Naive B cell (primary cell): ENCODE measurements at regions not wholly inside any gene's neighbourhood (a gene's known extent, or its start where the extent isn't known, plus 50 kb on each side); places are given as distances from the start of the nearest gene placed in this dataset.
"Not testable (repeated sequence)": the region's sequence is repeated elsewhere in the genome, so short reads cannot be mapped to it uniquely, and the experiment has no call there.

Experiments
- ATAC-seq, 2 donors: fragments of 150-1000 bp; cut with Tn5 transposase; 2 replicates each; pipeline ENCODE4 v1.10.0; 2021; ENCODE audit warnings: low read depth in 2 of 2, mild to moderate bottlenecking in 2 of 2, moderate library complexity in 2 of 2
- DNase-seq: peaks from one replicate; pipeline ENCODE4 v3.0.0; 2022
- H3K27ac Mint-ChIP-seq, 6 donors: one replicate each; pipeline ENCODE4 v1.8.0; 2020 to 2022; ENCODE audit warnings: mild to moderate bottlenecking in 6 of 6, mixed read lengths in 6 of 6, moderate library complexity in 5 of 6, inconsistent platforms in 2 of 6
- H3K27me3 Mint-ChIP-seq, 3 donors: one replicate each; pipeline ENCODE4 v1.8.0; 2021 to 2022; ENCODE audit warnings: mixed read lengths in 3 of 3, mild to moderate bottlenecking in 1 of 3
- H3K36me3 Mint-ChIP-seq, 2 donors: one replicate each; pipeline ENCODE4 v1.8.0; 2020 to 2022; ENCODE audit warnings: mixed read lengths in 2 of 2, inconsistent platforms in 1 of 2, mild to moderate bottlenecking in 1 of 2
- H3K4me1 Mint-ChIP-seq, 3 donors: one replicate each; pipeline ENCODE4 v1.8.0; 2020 to 2022; ENCODE audit warnings: mixed read lengths in 3 of 3, inconsistent platforms in 1 of 3, mild to moderate bottlenecking in 1 of 3, moderate library complexity in 1 of 3
- H3K4me3 Mint-ChIP-seq, 8 donors: one replicate each; pipeline ENCODE4 v1.8.0; 2020 to 2022; ENCODE audit warnings: mild to moderate bottlenecking in 8 of 8, mixed read lengths in 8 of 8, moderate library complexity in 8 of 8, inconsistent platforms in 2 of 8
- H3K9me3 Mint-ChIP-seq, 7 donors: one replicate each; pipeline ENCODE4 v1.8.0; 2020 to 2022; ENCODE audit warnings: mixed read lengths in 7 of 7, mild to moderate bottlenecking in 5 of 7, inconsistent platforms in 2 of 7, moderate library complexity in 1 of 7

DNA sequence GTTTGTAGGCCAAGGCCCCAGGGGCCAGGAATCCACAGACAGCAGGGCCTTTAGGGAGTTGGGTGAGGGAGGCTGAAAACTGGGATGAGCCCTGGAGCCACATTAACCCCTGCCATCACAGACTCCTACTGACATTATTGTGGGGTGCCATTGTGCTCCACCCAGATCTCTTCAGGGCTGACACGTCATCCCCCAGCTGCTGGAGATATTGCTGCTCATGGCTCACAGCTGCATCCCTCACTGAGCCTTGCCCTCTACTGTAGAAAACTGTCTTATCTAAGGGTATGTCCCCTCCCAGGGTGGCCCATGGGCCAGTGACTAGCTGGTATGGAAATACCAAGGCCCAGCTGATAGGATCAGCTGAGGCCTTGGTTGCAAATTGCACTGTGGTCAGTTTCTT lies 87.3 kb upstream of the PRR23C start:
- ATAC-seq (no peak), DNase-seq (no peak)
- Mint-ChIP-seq H3K4me3 (no peak overlapping the region), H3K27ac (no peak overlapping the region), H3K36me3 (no peaks in the 10 kb centered on the region), H3K4me1 (no peaks in the 10 kb centered on the region), H3K27me3 (peaks cover 0 to 10% (median 9%) of the 10 kb centered on the region in 3 donors), H3K9me3 (peaks cover 0 to 9% (median 0%) of the 10 kb centered on the region in 7 donors)

DNA sequence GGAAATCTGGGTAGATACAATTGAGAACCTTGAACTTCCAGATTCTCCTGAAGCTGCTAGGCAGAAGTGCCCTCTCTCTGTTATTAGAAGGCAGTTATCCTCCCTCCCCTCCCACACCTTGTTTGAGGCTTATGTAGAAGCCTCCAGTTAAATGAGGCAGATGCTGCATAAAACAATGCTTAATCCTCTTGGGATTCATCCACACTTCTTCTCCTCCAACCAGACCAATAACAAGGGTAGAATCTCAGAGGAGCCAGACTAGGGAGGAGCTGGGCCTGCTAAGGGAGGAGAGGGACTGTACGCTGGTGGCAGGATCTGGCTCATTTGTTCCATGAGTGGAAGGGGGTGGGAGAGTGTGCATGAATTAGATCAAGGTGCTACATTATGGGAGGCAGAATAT lies 88.3 kb upstream of the PRR23C start:
- no peak overlapping the region for H3K27ac Mint-ChIP-seq
- ATAC-seq (no peak), DNase-seq (no peak)
- no peaks in the 10 kb centered on the region for H3K36me3 Mint-ChIP-seq
- H3K27me3 Mint-ChIP-seq = peaks cover 0 to 10% (median 9%) of the 10 kb centered on the region in 3 donors
- H3K4me3 Mint-ChIP-seq = no peak overlapping the region
- H3K9me3 Mint-ChIP-seq = peaks cover 0 to 9% (median 0%) of the 10 kb centered on the region in 7 donors
- H3K4me1 Mint-ChIP-seq = no peaks in the 10 kb centered on the region

DNA sequence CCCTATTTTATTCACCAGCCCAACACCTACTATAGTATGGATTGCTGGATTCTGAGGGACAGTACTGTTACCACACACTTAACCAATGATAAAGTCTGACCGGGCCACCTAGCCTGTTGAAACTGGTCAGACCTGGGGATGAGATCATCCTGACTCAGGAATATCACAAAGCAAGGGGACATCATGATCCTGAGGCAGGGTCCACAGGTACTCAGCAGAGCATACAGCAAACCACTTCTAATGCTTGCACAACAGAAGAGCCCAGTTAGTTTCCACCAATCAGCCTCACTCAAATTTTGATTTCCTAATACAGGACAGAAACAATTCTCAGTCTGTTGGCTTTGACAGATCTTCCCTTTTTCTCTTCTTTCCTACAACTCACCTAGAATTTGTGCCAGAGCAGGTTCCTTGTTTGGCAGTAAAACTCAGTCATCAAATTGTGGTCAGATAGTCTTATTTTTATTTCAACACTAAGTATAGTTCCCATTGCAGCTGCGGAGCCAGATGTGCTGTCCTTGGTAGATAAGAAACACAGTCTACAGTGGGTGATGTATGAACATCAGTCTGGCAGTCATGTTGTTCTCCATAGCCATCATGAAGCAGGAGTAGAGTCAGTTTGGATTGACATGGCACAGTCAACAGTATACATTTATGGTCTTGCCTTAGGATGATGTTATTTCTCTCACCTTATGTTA lies 90.1 kb upstream of the PRR23C start:
- peaks cover 0 to 2% (median 0%) of the 10 kb centered on the region in 7 donors for H3K9me3 Mint-ChIP-seq
- H3K36me3 Mint-ChIP-seq = no peaks in the 10 kb centered on the region
- H3K27me3 Mint-ChIP-seq = peaks cover 0 to 4% (median 0%) of the 10 kb centered on the region in 3 donors
- H3K4me1 Mint-ChIP-seq = no peaks in the 10 kb centered on the region
- no peak for ATAC-seq
- H3K4me3 Mint-ChIP-seq = no peak overlapping the region
- no peak for DNase-seq
- H3K27ac Mint-ChIP-seq = no peak overlapping the region

DNA sequence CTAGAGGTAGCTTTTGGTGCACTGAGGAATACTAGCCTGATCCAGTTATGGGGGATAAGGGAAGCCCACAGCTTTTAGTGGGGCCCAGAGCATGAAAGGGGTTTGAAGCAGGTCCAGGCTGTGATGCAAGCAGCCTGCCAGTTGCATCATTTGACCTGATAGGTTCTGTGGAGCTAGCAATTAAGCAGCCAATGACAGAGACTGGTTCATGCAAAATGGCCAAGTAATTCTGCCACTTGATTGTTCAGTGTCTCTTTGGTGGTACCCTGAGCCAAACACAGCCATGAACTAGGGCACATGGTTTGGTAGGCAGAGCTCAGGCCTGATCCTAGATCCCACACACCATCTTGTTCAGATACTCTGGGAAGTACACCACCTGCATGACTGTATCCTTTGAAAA lies 91.0 kb upstream of the PRR23C start:
- Mint-ChIP-seq H3K36me3 (no peaks in the 10 kb centered on the region), H3K9me3 (peaks cover 0 to 2% (median 0%) of the 10 kb centered on the region in 7 donors), H3K4me1 (no peaks in the 10 kb centered on the region), H3K27me3 (peaks cover 0 to 4% (median 0%) of the 10 kb centered on the region in 3 donors), H3K4me3 (no peak overlapping the region), H3K27ac (no peak overlapping the region)
- DNase-seq (no peak), ATAC-seq (no peak)

DNA sequence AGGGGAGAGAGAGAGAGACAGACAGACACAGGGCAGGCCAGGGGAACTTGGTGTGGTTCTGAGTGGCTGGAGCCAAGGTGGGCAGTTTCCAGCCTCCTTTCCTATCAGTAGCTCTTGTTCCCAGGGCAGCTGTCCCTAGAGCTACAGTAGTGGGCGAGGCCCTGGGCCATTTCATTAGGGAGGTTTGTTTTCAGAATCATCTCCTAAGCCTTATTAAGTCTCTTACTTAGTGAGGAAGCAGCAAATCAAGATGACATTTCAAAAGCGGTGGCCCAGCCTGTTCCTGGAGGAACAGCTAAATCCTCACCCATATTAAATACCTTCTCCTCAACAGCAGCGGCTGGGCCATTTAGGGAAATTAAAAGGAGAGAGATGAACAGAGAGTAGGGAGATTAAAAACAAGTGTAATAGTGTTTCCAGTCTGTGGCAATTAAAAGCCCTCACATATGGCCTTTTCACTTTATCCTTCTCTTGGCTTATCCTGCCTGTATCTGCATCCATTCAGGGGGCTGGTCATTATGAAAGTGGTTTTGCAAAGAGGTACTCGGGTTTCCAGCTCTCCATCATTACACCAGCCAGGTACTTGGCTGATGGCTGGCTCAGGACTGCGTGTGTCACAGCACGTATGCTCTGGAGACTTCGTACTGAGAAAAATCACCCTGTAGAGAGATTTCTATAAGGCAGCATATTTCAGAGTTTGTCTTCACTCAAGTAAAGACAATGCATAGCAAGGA lies 91.9 kb upstream of the PRR23C start:
- Mint-ChIP-seq H3K27me3 (peaks cover 0 to 4% (median 0%) of the 10 kb centered on the region in 3 donors), H3K36me3 (no peaks in the 10 kb centered on the region), H3K27ac (no peak overlapping the region), H3K4me3 (no peak overlapping the region), H3K9me3 (no peaks in the 10 kb centered on the region), H3K4me1 (no peaks in the 10 kb centered on the region)
- DNase-seq (no peak), ATAC-seq (no peak)

DNA sequence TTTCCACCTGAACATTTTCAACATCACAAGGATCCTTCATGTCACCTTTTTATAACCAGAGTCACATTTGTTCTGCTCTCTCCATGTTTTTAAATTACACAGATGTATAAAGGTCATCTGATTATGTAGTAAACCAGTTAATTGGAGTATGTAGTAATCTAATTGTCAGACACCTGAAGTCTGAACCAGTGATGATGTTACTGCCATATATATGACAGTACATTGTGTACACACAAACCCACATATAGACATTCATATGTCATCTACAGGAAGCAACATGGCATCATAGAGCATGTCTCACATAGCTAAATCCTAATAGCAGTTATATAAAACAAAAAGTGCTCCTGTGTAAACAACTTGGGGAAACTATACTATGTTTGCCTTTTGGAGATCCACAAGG lies 95.9 kb upstream of the PRR23C start:
- DNase-seq = no peak
- Mint-ChIP-seq H3K27me3 (no peaks in the 10 kb centered on the region), H3K4me1 (no peaks in the 10 kb centered on the region), H3K36me3 (no peaks in the 10 kb centered on the region), H3K4me3 (no peak overlapping the region), H3K9me3 (peaks cover 0 to 2% (median 0%) of the 10 kb centered on the region in 7 donors), H3K27ac (no peak overlapping the region)
- ATAC-seq = no peak

DNA sequence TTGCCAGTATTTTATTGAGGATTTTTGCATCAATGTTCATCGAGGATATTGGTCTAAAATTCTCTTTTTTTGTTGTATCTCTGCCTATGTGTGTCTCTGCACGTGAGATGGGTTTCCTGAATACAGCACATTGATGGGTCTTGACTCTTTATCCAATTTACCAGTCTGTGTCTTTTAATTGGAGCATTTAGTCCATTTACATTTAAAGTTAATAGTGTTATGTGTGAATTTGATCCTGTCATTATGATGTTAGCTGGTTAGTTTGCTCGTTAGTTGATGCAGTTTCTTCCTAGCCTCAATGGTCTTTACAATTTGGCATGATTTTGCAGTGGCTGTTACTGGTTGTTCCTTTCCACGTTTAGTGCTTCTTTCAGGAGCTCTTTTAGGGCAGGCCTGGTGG lies 101.3 kb upstream of the PRR23C start:
- not testable (repeated sequence) for H3K36me3 Mint-ChIP-seq, H3K27ac Mint-ChIP-seq, H3K27me3 Mint-ChIP-seq, H3K4me1 Mint-ChIP-seq, H3K4me3 Mint-ChIP-seq, ATAC-seq, DNase-seq
- H3K9me3 Mint-ChIP-seq = peaks cover 4 to 10% (median 7%) of the 10 kb centered on the region in 7 donors

DNA sequence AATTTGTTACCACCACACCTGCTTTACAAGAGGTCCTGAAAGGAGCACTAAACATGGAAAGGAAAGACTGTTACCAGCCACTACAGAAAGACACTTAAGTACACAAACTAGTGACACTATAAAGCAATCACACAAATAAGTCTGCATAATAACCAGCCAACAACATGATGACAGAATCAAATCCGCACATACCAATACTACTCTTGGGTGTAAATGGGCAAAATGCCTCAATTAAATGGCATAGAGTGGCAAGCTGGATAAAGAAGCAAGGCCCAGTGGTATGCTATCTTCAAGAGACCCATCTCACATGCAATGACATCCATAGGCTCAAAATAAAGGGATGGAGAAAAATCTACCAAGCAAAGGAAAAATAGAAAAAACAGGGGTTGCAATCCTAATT lies 106.8 kb upstream of the PRR23C start:
- DNase-seq (no peak), ATAC-seq (no peak)
- Mint-ChIP-seq H3K27me3 (peaks cover 5 to 12% (median 5%) of the 10 kb centered on the region in 3 donors), H3K36me3 (no peaks in the 10 kb centered on the region), H3K27ac (no peak overlapping the region), H3K4me3 (no peak overlapping the region), H3K9me3 (peaks cover under 1 to 10% (median 4%) of the 10 kb centered on the region in 7 donors), H3K4me1 (no peaks in the 10 kb centered on the region)

DNA sequence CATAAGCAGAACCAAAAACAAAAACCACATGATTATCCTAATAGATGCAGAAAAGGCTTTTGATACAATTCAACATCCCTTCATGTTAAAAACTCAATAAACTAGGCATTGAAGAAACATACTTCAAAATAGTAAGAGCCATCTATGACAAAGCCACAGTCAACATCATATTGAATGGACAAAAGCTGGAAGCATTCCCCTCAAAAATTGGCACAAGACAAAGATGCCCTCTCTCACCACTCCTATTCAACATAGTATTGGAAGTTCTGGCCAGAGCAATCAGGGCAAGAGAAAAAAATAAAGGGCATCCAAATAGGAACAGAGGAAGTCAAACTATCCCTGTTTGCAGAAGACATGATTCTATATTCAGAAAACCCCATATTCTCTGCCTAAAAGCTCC lies 108.7 kb upstream of the PRR23C start:
- DNase-seq, H3K4me3 Mint-ChIP-seq, H3K4me1 Mint-ChIP-seq, H3K9me3 Mint-ChIP-seq, H3K36me3 Mint-ChIP-seq, ATAC-seq, H3K27ac Mint-ChIP-seq: not testable (repeated sequence)
- peaks cover 3 to 12% (median 4%) of the 10 kb centered on the region in 3 donors for H3K27me3 Mint-ChIP-seq

DNA sequence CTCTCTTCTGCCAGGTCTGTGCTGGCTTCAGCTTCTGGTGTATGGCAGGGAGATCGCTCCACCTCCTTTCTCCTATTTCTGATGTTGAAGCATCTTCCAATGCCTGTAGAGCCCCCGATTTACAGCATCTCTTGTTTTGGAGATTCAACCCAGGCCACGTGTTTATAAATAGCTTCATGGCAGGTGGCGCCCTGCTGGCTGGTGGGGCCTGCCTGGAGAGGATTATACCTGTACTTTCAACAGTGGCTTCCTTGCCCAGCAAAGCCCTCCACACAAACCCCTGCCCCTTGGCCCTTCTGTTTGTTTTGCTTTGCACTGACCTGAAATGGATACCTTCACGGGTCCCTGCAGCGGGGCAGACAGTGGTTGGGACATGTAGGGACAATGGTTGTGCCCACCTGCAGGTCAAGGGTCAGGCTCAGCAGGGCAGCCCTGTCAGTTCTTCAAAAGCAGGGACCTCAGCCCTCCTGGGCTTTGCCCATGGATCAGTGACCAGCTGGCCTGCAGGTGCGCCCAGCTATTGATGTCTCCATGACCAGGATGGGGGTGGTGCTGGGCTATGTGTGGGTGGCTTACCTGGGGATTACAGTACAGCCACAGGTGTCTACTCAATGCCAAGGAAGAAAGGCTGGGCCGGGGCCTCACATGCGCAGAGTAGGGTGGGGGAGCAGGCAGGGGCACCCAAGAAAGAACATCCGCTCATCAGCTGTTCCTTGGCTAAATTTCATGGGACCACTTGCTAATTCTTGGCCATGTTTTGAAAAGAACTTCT lies 112.7 kb upstream of the PRR23C start:
- no peak for DNase-seq
- H3K36me3 Mint-ChIP-seq = no peaks in the 10 kb centered on the region
- no peak overlapping the region for H3K4me3 Mint-ChIP-seq
- H3K4me1 Mint-ChIP-seq = no peaks in the 10 kb centered on the region
- no peak for ATAC-seq
- peaks cover 0 to 23% (median 1%) of the 10 kb centered on the region in 3 donors for H3K27me3 Mint-ChIP-seq
- peaks cover 0 to 5% (median 1%) of the 10 kb centered on the region in 7 donors for H3K9me3 Mint-ChIP-seq
- no peak overlapping the region for H3K27ac Mint-ChIP-seq

DNA sequence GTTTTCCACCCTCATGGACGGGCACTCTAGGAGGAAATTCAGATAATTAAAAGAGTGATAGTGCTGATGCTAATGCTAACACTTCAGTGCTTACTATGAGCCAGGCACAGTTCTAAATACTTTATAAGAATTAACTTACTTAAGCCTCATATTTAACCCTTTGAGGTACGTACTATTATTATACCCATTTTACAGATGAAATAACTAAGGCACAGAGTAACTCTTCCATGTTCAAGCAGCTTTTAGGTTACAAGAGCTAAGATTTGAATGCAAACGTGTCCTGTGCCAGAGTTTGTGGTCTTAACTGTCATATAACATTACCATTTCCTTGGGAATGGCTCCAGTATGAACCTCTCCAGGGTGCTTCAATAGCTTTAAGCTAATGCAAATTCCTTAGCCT lies 114.7 kb upstream of the PRR23C start:
- Mint-ChIP-seq H3K4me3 (no peak overlapping the region), H3K9me3 (peaks cover 0 to 9% (median 3%) of the 10 kb centered on the region in 7 donors), H3K4me1 (no peaks in the 10 kb centered on the region), H3K27me3 (peaks cover 0 to 30% (median 5%) of the 10 kb centered on the region in 3 donors), H3K27ac (no peak overlapping the region), H3K36me3 (no peaks in the 10 kb centered on the region)
- DNase-seq (no peak), ATAC-seq (no peak)

DNA sequence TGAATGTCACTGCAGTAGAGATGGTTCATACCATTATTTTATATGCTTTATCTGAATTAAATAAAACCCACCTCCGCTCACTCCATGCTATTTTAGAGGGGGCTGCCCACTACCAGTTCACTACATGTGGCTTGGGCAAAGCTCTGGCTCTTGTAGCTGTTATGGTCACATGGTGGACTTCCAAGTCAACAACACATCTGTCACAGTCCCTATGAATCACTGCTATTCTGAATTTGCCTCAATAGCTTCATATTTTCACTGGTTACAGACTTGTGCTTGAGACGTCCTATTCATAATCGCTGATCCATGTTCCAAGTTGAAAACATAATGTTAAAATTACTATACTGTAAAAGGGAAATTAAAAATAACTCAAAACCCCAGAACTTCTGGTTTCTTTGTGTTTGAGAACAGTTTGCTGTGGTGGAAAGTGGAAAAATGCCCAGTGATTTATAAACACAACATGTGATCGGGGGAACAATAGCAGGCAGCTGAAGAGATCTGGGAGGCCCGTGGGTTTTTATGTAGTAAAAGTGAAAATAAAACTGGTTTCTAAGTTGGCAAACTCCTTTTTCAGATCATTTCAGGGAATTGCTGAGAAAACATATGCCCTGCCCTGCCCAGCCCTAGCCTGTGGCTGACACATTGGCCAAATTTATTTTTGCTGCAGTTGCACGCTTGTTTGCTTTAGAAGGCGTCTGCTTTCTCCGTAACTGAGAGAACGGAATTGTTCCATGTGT lies 128.8 kb upstream of the PRR23C start:
- Mint-ChIP-seq H3K9me3 (peaks cover 3 to 17% (median 6%) of the 10 kb centered on the region in 7 donors), H3K27ac (no peak overlapping the region), H3K36me3 (peaks cover 0 to 4% of the 10 kb centered on the region in 2 donors), H3K27me3 (peaks cover 0 to 5% (median 5%) of the 10 kb centered on the region in 3 donors), H3K4me3 (peak overlapping the region in 1 of 8 donors; percentile 2), H3K4me1 (peaks cover 0 to 4% (median 3%) of the 10 kb centered on the region in 3 donors)
- ATAC-seq (no peak), DNase-seq (no peak)

DNA sequence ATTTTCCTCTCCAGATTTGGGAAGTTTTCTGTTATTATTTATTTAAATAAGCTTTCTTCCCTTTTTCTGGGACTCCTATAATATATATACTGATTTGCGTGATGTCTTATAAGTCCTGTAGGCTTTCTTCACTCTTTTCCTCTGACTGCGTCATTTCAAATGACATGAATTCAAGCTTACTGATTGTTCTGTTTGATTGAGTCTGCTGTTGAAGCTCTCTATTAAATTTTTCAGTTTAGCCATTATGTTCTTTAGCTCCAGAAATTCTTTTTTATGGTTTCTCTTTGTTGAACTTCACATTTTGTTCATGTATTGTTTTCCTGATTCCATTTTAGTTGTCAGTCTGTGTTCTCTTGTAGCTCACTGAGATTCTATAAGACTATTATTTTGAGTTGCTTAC lies 135.8 kb upstream of the PRR23C start:
- Mint-ChIP-seq H3K4me3 (no peak overlapping the region), H3K27me3 (peaks cover 0 to 8% (median 0%) of the 10 kb centered on the region in 3 donors), H3K9me3 (peaks cover 7 to 21% (median 15%) of the 10 kb centered on the region in 7 donors), H3K4me1 (no peaks in the 10 kb centered on the region), H3K27ac (no peak overlapping the region), H3K36me3 (no peaks in the 10 kb centered on the region)
- ATAC-seq (no peak), DNase-seq (no peak)
